Neural cell (in vitro differentiated cells): ENCODE measurements at regions not wholly inside any gene's neighbourhood (a gene's known extent, or its start where the extent isn't known, plus 50 kb on each side); places are given as distances from the start of the nearest gene placed in this dataset.

ENCODE experiments used
- CTCF ChIP-seq: fragments of 450-650 bp; IDR thresholded peaks from 2 replicates; pipeline ENCODE4 v1.5.1; 2014; ENCODE audit warnings: antibody characterized with exemption, mild to moderate bottlenecking, moderate library complexity; ENCODE audit not compliant: poor library complexity, severe bottlenecking
- EP300 ChIP-seq: fragments of 450-650 bp; conservative IDR thresholded peaks from 2 replicates; pipeline ENCODE4 v1.6.1; 2014; ENCODE audit warnings: antibody characterized with exemption, mild to moderate bottlenecking, moderate library complexity; ENCODE audit not compliant: poor library complexity, severe bottlenecking
- EZH2 ChIP-seq: fragments of 200-600, 300-800 bp; shearing (Covaris generic), sonication (generic); IDR thresholded peaks from 2 replicates; pipeline ENCODE4 v1.6.1; 2014; ENCODE audit warnings: antibody characterized with exemption, low read length, borderline replicate concordance, mild to moderate bottlenecking; ENCODE audit not compliant: insufficient read depth, poor library complexity, severe bottlenecking
- POLR2AphosphoS5 ChIP-seq: IDR thresholded peaks from 2 replicates; pipeline ENCODE4 v1.6.1; 2012
- RAD21 ChIP-seq: fragments of 450-650 bp; conservative IDR thresholded peaks from 2 replicates; pipeline ENCODE4 v1.6.1; 2014; ENCODE audit warnings: antibody characterized with exemption, mild to moderate bottlenecking, moderate library complexity
- REST ChIP-seq: IDR thresholded peaks from 2 replicates; pipeline ENCODE4 v1.6.1; 2012; ENCODE audit warnings: borderline replicate concordance

GRCh38 chr2:144975881-144976280 is 456.0 kb upstream of the ZEB2 start:
- no peak for TF ChIP-seq CTCF
- TF ChIP-seq POLR2AphosphoS5, result no peak
- no peak for TF ChIP-seq REST
- no peak for TF ChIP-seq RAD21
- no peak for TF ChIP-seq EP300
- no peak for TF ChIP-seq EZH2
